GM12872 (cell line): ENCODE measurements at regions not wholly inside any gene's neighbourhood (a gene's known extent, or its start where the extent isn't known, plus 50 kb on each side); places are given as distances from the start of the nearest gene placed in this dataset.

Source experiments
- CTCF ChIP-seq: IDR thresholded peaks from 3 replicates; pipeline ENCODE4 v1.5.1; 2011; ENCODE audit warnings: low read depth, mild to moderate bottlenecking, low read length, moderate library complexity; ENCODE audit not compliant: insufficient read depth

- TF ChIP-seq CTCF: no peak
Observed at GRCh38 chr3:159102001-159102400, 300.1 kb downstream of the MFSD1 start.

DNA sequence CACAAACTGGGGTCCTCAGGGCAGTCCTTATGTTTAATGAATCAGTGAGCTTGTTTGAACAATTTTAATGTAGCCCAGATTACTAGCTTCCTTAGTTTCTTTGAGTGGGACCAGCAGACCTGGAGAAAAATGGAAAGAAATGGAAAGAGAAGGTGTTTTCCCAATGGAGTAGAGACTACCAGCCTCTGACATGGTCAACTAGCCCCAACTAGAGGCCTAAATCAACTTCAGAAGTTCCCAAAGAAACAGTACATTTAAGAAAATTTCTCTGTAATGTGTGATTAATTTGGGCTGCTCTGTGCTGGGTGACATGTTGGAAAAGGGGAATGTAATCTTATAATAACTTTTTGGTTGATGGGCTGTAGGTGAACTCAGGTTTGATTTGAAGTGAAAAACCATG, 310.9 kb downstream of the MFSD1 start:
- TF ChIP-seq CTCF: no peak

GRCh38 chr3:159113221-159113875, 311.5 kb downstream of the MFSD1 start:
- no peak for TF ChIP-seq CTCF

DNA sequence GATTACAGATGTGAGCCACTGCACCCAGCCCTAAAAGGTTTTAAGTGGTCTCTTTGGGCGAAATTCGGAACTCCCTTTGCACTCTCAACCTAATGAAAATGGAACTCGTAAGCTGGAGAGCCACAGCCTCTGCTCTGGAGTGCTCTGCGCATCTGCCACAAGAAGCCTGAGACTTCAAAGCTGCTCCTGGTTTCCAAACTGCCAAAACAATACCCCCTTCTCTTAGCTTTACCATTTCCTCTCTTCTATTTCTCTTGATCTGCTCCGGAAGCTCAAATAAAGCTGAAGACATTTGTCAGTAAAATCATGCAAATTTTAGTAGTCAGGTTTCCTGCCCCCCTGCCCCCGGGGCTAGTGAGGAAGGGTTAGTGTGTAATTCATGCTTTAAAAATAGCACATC, 312.7 kb downstream of the MFSD1 start:
- no peak for TF ChIP-seq CTCF

GRCh38 chr3:159123877-159124276, 322.0 kb downstream of the MFSD1 start:
- no peak for TF ChIP-seq CTCF

- TF ChIP-seq CTCF: no peak
Observed at GRCh38 chr3:159126261-159127020, 324.6 kb downstream of the MFSD1 start.

DNA sequence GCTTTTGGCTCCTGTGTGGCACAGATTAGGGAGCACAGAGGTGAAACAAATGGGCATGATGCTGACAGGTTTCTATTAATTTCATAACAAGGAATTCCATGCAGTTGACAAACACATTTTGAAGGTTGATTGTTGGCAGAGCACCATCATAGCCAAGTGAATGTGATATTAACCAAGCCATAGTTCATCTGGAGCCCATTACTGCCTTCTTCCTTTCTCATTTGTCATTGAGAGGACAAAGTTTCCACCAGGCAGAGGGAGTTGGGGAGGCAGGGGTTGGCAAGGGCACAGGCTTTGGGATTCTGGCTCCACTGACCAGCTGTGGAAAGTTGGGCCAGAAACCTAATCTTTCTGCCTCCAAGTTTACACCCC, 325.2 kb downstream of the MFSD1 start:
- TF ChIP-seq CTCF: no peak
